Neutrophil (primary cell): ENCODE measurements at regions not wholly inside any gene's neighbourhood (a gene's known extent, or its start where the extent isn't known, plus 50 kb on each side); places are given as distances from the start of the nearest gene placed in this dataset.

Experiments used
- H3K27ac ChIP-seq: fragments of 200-600 bp; sonication (generic); 2 replicates; pipeline ENCODE4 v1.5.1; 2016; ENCODE audit warnings: mild to moderate bottlenecking, moderate library complexity
- H3K27me3 ChIP-seq: fragments of 200-600 bp; sonication (generic); 2 replicates; pipeline ENCODE4 v1.6.0; 2016; ENCODE audit warnings: mild to moderate bottlenecking
- H3K36me3 ChIP-seq: fragments of 200-600 bp; sonication (generic); 2 replicates; pipeline ENCODE4 v1.5.1; 2017
- H3K4me1 ChIP-seq, 2 experiments: fragments of 200-600 bp in 1 of 2; sonication (generic) in 1 of 2; 1 replicate in 1 of 2; 2 replicates in 1 of 2; pipeline versions ENCODE4 v1.5.1 to v1.6.1; 2013 to 2016; ENCODE audit warnings: low read depth in 1 of 2, low read length in 1 of 2, mild to moderate bottlenecking in 1 of 2, moderate library complexity in 1 of 2; ENCODE audit not compliant: control insufficient read depth in 1 of 2, insufficient read depth in 1 of 2
- H3K4me3 ChIP-seq, 2 experiments: fragments of 200-600 bp in 1 of 2; sonication (generic) in 1 of 2; 1 replicate in 1 of 2; 2 replicates in 1 of 2; pipeline ENCODE4 v1.5.1; 2013 to 2016; ENCODE audit warnings: low read depth in 1 of 2, low read length in 1 of 2, mild to moderate bottlenecking in 1 of 2, moderate library complexity in 1 of 2
- H3K9me3 ChIP-seq: fragments of 200-600 bp; sonication (generic); 2 replicates; pipeline ENCODE4 v1.5.1; 2016
- CTCF ChIP-seq: fragments of 200-600 bp; sonication (generic); IDR thresholded peaks from 2 replicates; pipeline ENCODE4 v1.5.1; 2016; ENCODE audit warnings: antibody characterized with exemption

GRCh38 chr1:22276396-22276748 lies 133.5 kb upstream of the WNT4 start:
- no peak for TF ChIP-seq CTCF
- H3K9me3 ChIP-seq, result no peaks in the 10 kb centered on the region
- H3K36me3 ChIP-seq, result no peaks in the 10 kb centered on the region
- no peak overlapping the region for H3K27ac ChIP-seq
- no peaks in the 10 kb centered on the region for H3K4me1 ChIP-seq
- H3K4me3 ChIP-seq, result no peak overlapping the region
- H3K27me3 ChIP-seq, result peaks cover 5% of the 10 kb centered on the region

GRCh38 chr1:22277662-22278061 lies 134.8 kb upstream of the WNT4 start:
- Histone ChIP-seq H3K4me3 (no peak overlapping the region), H3K9me3 (no peaks in the 10 kb centered on the region), H3K36me3 (no peaks in the 10 kb centered on the region), H3K27ac (no peak overlapping the region), H3K27me3 (peaks cover 6% of the 10 kb centered on the region), H3K4me1 (no peaks in the 10 kb centered on the region)
- no peak for TF ChIP-seq CTCF

- no peak for TF ChIP-seq CTCF
- no peak overlapping the region for H3K4me3 ChIP-seq
Measured at GRCh38 chr1:22279735-22280134, 136.8 kb upstream of the WNT4 start.

GRCh38 chr1:22280526-22280925 lies 137.6 kb upstream of the WNT4 start:
- no peak for TF ChIP-seq CTCF
- Histone ChIP-seq H3K27me3 (peaks cover 12% of the 10 kb centered on the region), H3K4me1 (no peaks in the 10 kb centered on the region)

More at GRCh38 chr1:22279735-22280134, 136.8 kb upstream of the WNT4 start:
- Histone ChIP-seq H3K27ac (no peak overlapping the region), H3K36me3 (no peaks in the 10 kb centered on the region), H3K9me3 (no peaks in the 10 kb centered on the region), H3K4me1 (no peaks in the 10 kb centered on the region), H3K27me3 (peaks cover 12% of the 10 kb centered on the region)

GRCh38 chr1:22281521-22282363 lies 138.8 kb upstream of the WNT4 start:
- H3K4me1 ChIP-seq, result no peaks in the 10 kb centered on the region
- H3K27me3 ChIP-seq, result peaks cover 12% of the 10 kb centered on the region
- no peak overlapping the region for H3K27ac ChIP-seq
- H3K9me3 ChIP-seq, result no peaks in the 10 kb centered on the region
- H3K4me3 ChIP-seq, result no peak overlapping the region
- no peak for TF ChIP-seq CTCF
- no peaks in the 10 kb centered on the region for H3K36me3 ChIP-seq

More at GRCh38 chr1:22280526-22280925, 137.6 kb upstream of the WNT4 start:
- Histone ChIP-seq H3K36me3 (no peaks in the 10 kb centered on the region), H3K9me3 (no peaks in the 10 kb centered on the region), H3K27ac (no peak overlapping the region), H3K4me3 (no peak overlapping the region)
